ENCODE measurements at regions not wholly inside any gene's neighbourhood (a gene's known extent, or its start where the extent isn't known, plus 50 kb on each side); places are given as distances from the start of the nearest gene placed in this dataset.
"Not testable (repeated sequence)": the region's sequence is repeated elsewhere in the genome, so short reads cannot be mapped to it uniquely, and the experiment has no call there.

DNA sequence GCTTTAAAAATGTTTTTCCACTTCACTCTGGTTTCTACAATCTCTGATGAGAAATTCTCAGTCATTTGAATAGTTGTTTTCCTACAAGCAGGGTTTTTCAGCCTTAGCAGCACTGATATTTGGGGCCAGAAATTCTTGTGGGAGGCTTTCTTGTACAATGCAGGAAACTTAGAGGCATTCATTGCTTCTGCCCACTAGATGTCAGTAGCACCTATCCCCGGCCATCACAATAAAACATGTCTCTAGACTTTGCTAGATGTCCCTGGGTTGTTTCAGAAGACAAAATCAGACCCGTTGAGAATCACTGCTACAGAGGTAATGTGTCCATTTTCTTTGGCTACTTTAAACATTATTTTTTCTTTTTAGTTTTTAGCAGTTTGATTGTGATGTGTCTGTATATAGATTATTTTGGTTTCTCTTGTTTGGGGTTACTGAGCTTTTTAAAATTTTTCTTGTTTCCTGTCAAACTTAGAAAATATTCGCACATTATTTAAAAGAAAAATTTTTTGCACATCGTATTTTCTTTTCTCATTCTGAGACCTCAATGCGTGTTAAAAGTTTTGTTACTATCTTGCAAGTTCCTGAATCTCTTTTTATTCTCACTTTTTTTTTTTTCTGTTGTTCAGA lies 60.8 kb upstream of the CCDC179 start:
- DNase-seq = peak; percentile 72

DNA sequence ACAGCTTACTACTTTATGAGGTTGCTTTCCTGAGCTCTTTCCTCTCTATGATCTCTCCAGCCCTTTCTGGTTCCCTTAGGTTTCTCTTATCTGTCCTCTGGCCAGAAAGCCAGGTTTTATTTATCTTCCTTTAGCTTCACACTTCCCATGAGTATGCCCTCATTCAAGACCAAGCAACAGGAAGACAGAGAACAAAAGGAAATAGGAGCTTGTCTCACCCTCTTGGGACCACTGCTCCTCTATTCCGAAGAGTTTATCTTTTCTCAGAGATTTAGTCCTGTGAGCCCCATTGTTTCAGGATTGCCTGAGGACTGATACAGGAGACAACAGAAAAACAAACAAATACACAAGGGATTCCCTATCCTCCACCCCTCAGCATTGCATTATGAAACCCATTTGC lies 62.4 kb upstream of the CCDC179 start:
- DNase-seq = no peak

DNA sequence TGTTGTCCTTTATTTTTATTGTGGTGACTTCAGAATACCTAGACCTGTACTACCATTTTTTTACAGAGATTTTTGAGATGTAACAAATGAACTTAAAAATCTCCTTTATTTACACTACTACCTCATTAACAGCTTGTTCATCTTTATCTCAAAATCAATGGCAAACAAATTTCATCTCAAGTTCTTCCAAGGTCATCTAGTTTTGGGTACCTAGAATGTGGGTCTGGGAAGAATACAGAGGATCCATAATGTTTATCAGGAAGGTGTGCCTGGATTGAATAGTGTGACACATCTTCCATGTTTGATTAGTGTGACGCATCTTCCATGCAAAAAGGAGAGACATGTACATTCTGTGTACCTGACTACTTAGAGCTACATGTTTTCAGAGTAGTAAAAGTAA lies 63.3 kb upstream of the CCDC179 start:
- no peak for DNase-seq

DNA sequence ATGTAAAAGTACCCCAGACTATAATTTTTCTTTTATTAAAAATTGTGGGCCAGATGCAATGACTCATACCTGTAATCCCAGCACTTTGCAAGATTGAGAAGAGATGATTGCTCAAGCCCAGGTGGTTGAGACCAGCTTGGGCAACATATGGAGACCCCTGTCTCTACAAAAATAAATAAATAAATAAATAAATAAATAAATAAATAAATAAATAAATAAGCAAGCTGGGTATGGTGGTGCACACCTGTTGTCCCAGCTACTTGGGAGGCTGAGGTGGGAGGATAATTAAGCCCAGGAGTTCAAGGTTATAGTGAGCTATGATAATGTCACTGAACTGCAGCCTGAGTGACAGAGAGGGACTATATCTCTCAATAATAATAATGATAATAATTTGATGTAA lies 66.1 kb upstream of the CCDC179 start:
- no peak for DNase-seq

DNA sequence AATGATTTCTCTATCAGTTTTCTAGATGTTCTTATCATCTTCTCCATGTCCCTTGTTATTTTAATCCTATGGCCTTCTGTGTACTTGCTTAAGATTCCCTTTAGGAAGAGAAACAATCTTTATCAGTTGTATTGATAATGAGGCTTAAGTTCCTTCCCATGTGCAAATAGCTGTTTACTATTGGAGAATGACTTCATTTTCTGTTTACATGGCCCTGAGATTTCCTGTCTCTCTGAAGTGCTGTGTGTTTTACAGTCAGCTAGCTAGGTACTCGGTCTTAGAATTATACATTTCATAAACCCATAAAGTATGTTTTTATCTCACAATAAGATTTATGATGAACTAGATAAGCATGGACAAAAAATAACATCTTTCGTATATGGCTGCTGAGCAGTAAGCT lies 67.5 kb upstream of the CCDC179 start:
- DNase-seq = no peak

DNA sequence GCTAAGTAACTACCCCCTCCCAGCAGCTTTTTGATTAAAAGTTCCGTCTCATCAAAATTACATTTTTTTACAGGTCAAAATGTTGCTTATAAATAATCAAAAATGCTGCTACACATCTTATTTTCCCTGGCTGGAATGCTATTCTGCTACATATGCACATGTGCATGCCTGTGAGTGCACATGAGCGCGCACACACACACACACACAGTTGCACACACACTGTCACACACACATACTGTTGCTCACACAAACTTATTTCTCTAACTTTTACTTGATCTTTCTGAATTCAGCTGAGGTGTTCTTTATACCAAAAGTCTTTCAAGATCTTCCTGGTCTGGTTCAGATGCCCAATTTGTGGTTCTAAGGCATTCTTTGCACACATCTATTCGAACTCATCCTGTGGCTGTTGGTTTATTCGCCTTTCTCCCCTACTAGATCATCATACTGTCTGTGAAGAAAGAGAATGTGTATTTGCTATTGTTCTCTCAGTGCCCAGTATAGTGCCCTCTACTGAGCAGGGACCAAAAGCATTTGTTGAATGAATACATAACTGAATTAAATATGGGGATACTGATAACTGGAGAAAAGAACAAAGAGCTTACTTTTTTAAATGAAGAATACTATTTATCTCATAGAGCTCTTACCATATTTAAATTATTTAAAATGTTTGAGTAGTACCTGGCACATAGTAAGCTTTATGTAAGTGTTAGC lies 68.1 kb upstream of the CCDC179 start:
- no peak for DNase-seq

DNA sequence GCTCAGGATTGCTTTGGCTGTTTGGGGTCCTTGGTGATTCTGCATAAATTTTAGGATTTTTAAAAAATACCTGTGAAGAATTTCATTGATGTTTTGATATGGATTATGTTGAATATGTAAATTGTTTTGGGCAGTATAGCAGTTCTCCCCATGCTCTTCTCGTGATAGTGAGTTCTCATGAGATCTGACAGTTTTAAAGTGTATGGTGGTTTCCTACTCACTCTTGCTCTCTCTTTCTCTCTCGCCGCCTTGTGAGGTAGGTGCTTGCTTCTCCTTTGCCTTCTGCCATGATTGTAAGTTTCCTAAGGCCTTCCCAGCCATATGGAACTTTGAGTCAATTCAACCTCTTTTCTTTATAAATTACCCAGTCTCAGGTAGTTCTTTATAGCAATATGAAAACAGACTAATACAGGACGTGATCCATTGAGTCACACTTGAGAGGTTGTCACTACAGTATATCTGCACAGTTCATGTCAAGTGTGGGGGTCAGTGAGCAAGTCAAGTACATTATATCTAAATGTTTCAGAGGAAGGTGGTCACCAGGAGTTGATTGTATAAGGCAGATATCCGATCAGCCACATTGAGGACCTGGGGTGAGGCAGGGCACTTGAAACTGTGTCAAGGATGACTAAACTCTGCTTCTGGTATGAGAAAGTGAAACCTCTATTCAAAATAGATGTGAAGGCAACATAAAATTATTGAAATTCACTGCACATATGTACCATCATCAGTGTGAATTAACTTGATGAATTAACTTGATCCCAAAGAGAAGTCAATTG lies 70.7 kb upstream of the CCDC179 start:
- no peak for DNase-seq

DNA sequence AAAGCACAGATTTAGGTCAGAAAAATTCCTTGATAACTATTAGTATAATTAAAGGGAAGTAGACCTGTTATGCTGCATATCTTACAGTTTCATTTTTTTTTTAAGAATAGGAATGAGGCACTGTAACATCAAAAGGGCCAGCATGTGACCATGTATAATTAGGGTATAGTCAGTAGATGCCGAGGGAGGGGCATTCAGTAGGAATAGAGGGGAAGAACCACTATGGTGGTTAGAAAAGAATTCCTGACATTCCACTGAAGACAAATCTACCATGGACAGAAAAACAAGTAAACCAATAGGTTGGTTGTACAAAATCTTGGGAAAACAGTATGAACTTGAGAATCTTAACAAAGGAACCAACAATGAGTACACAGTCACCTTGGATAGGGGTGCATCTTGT lies 78.4 kb upstream of the CCDC179 start:
- no peak for DNase-seq

DNA sequence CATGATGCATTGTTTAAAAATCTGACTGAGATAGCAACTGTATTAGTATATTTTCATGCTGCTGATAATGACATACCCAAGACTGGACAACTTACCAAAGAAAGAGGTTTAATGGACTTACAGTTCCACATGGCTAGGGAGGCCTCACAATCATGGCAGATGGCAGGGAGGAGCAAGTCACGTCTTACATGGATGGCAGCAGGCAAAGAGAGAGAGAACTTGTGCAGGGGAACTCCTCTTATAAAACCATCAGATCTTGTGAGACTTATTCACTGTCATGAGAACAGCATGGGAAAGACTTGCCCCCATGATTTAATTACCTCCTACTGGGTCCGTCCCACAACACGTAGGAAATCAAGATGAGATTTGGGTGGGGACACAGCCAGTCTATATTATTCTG lies 81.3 kb upstream of the CCDC179 start:
- not testable (repeated sequence) for DNase-seq

DNA sequence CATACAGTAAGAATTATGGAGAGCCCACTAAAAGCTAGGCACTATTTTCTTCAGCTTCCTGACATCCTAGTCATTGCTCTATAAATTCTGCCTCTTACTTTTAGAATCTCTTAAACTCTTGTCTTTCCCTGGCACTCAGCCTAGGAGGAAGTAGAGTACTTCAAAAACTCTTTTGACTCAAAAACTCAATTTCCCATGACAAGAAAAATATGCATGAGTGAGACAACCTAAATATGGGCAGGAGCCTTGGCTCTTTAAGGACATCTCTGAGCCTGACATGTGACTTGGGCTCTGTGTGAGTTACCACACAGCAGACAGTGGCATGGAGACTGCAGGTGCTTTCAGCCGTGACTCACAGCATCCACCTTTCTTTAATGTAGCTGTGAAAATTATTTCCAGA lies 97.5 kb upstream of the CCDC179 start:
- DNase-seq = no peak

DNA sequence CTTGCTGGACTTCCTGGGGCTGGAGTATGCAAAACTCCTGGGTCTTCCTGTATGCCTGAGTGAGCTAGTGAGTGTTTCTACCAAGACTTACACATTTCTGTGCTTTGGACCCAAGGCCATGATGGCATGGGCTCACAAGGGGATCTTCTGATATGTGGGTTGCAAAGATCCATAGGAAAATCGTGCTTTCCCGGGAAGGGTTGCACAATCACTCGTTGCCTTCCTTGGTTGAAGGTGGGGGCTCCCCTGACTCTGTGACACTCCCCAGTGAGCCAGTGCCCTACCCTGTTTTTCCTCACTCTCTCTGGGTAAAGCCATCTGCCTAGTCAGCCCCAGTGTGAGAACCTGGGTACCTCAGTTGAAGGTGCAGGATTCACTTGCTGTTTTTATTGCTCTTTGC lies 114.0 kb upstream of the CCDC179 start:
- DNase-seq = no peak

DNA sequence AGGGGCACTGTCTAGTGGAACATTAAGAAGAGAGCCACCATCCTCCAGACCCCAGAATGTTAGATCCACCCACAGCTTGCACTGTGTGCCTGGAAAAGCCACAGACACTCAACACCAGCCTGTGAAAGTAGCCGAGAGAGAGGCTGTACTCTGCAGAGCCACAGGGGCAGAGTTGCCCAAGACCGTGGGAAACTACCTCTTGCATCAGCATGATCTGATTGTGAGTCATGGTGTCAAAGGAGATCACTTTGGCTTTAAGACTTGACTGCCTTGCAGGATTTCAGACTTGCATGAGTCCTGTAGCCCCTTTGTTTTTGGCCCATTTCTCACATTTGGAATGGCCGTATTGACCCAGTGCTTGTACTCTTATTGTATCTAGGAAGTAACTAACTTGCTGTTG lies 115.9 kb upstream of the CCDC179 start:
- no peak for DNase-seq

DNA sequence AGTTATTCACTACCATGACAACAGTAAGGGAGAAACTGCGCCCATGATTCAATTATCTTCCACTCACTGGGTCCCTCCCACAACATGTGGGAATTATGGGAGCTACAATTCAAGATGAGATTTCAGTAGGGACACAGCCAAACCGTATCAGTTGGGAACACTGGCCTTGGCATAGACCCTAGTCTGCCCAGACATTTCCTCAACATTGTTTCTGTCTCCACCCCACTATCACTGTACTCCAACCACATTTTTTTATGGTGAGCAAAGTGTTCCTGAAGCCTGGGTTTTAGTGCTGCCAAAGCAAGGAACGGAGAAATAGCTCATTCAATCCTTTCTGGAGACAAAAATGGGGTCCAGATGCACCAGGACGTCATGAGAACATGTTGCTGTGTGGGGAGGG lies 122.6 kb upstream of the CCDC179 start:
- no peak for DNase-seq

DNA sequence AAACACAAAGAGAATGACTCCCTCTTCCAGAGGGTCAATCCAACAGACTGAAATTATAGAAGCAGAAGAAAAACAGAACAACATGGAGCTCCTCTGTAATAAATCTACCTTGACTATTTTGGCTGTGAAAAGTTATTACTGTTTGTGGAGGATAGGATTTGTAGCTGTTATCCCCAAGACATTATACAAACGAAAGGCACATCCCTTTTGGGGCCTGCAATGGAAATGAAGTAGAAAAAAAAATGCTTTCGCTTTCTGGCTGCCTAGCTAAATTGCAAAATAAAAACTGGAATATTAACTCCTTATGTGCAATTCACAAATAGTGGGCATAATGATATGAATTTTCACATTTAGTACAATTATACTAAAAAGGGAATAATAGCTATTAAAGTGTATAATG lies 123.8 kb upstream of the CCDC179 start:
- no peak for DNase-seq

DNA sequence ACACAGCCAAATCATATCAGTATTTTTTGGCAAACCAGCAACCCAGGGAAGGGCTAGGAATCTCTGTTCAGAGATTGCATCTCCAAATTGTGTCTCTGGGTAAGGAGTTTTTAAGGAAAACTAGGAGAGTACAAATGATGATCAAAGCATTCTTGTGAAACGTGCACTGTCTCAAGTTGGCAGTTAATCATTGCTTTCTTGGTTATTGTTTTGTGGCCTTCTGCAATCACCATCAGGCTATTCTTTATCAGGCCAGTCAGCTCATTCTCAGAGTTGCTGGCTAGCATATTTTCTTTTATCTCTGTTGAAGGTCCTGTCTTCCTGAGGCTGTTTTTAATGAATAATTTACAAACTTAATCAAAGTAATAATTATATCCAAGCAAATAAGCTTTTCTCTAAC lies 129.1 kb upstream of the CCDC179 start:
- DNase-seq = no peak

DNA sequence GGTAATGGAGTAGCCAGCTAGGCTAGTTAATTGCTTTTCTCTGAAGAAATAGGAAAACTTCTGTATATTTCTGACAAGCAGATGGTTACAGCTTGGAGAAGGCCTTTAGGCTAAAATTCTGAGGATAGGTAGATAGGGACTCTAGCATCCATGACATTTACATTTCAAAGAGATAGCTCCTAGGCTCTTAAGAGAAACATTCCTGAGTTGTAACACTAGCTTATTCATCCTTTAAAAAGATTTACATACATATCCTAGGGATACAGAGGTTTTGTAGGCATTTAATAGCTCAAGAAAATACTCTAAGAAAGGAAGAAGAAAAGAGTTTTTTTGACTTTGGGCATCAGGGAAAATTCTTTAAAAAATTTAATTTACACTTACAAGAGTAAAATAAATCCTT lies 130.9 kb upstream of the CCDC179 start:
- no peak for DNase-seq

DNA sequence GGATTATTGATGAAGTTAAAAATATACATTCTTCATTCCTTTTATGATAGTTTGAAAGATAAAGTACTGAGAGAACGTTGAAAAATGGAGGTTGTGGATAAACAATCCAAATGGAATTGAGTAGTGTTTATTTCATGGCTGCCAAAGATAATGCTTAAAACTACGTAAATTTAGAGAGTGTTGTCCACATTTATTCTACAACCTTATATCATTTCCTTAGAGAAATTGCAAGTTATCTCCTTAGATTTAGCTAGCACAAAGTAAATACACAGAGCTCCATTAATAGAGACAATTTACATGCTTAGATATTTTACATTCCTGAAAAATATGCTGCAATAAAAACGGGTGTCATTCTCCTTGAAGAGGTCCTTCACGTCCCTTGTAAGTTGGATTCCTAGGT lies 146.5 kb upstream of the CCDC179 start:
- DNase-seq = no peak

DNA sequence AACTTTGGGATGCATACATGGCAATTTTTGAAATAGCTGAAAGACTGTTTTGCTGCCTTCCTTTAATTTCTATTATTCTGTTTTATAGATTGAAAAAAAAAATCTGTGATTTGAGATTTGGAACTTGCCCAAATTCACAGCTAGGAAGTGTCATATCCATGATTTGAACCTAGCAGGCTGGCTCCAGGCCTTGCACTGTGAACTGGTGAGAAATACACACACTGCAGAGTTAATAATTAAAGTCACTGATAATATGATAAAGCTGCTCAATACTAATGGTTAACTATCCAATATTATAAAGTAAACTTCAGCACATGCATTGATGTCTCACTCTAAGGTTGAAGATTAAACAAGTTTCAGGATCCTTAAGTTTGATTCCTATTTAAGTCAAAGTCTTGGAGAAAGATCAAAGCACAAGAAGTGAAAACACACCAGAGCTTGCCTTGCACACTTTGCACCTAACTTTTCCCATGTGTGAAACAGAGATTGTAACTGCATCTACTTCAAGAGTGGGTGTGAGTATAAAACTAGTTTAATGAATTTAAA lies 150.6 kb upstream of the CCDC179 start:
- no peak for DNase-seq

DNA sequence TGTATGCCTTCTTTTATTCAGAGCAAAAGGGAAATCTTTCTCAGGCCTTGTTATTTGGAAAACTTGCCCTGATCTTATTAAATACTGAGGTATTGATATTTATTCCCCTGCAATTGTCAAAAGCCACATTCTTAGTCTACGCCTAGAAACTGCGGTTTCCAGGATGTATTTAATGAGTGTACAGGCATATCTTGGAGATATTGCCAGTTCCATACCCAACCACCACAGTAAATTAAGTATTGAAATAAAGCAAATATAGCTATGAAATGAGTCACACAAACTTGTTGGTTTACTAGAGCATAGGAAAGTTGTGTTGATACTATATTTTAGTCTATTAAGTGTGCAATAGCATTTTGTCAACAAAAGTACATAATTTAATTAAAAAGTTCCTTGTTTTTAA lies 152.7 kb upstream of the CCDC179 start:
- no peak for DNase-seq

DNA sequence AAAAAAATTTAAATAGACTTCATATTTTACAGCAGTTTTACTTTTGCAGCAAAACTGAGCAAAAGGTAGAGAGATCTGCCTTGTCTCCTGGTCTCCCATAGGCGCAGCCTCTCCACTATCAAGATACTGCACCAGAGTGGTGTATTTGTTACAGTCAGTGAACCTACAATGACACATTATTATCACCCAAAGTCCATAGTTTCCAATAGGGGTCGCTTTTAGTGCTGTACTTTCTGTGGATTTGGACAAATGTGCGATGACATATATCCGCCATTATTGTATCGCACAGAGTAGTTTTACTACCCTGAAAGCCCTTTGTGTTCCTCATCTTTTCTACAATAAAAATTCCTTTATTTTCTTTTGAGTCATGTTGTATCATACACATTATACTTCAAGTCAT lies 153.2 kb upstream of the CCDC179 start:
- DNase-seq = no peak

DNA sequence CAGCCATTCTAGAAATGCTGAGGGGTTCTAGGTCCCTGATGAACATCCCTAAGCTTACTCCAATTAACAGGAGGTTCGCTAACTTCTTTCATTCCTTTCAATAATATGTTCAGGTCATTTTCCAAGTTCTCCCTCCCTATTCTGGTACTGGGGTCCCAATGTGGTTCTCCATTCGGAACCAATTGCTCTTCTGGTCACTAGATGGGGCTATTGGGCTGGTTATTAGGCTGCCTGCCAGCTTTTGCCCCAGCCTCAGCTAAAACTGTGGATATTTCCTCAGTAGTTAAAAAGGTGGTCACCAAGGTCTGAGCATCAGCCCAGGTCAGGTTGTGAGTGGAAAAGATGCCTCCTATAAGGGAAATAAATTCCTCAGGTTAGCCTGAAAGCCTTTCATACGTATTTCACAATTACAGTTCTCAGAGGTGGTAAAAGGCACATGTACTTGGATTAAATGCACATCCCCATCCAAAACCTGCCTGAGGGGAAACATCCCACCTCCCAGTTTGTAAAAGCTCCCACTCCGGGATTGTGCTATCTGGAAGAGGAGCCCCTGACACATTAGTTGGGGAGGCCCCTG lies 161.1 kb upstream of the CCDC179 start:
- peak; percentile 22 for DNase-seq

DNA sequence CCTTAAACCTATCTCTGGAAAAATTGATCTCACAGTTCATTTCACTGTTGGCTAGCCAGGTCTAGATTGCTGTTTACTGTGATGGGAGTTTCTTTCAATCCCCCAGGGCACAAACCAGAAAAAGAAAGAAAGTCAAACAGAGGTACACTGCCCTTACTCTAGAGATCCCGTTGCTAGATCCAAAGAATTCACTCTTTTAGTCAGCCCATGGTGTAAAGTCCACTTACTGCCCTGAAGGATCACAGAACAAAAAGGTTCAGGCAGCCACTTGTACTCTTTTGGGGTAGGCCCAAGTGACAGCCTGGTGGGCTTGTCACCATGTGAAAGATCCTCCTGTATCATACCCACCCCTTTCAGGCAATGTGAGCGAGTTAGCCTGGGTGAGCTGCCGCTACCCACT lies 162.6 kb upstream of the CCDC179 start:
- DNase-seq = no peak

DNA sequence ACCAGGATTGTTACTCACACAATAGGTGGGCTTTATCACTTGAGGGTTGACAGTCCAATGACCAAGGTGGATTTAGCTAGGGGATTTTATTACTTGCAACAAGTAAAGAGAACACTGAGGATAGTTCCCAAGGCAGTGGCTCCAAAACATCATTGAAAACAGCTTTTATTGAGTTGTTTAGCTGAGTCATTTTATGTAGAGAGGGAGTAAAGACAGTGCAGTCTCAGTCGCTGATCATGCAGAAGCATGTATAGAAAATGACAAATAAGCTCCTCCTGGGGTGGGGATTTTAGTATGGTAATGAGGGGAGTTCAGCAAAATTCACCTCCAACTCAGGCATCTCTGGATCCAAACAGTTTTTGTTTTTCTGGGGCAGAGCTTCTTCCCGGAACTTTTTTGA lies 163.0 kb upstream of the CCDC179 start:
- no peak for DNase-seq

DNA sequence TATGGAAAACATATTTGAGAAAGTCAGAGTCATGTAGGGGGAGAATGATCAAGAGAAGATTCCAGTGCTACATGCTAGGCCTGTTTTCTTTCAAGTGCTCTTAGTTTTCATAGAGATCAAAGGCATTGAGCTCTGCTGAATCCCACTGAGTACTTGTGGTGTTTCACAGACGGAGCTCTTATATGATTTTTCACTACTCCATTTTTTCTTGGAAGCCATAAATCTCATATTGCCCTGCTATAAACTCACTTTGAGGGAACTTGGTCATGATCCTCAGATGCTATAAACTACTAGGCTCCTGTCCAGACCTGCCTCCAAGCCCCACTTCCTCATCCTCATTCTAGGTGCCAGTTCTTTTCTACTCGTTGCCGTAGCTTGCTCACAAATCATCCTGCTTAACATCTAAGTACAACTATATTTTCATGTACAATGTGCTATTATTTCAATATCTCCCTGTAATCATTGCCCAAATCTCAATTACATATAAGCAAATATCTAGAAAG lies 180.8 kb upstream of the CCDC179 start:
- DNase-seq = no peak
